T-cell (primary cell): ENCODE measurements at regions not wholly inside any gene's neighbourhood (a gene's known extent, or its start where the extent isn't known, plus 50 kb on each side); places are given as distances from the start of the nearest gene placed in this dataset.

ENCODE experiments used
- ATAC-seq, 4 experiments: fragments of 200-7000 bp in 3 of 4; fragments of 150-1000 bp in 1 of 4; cut with Tn5 transposase; replicated peaks in 1 of 4; 1 replicate in 3 of 4; 2 replicates in 1 of 4; pipeline ENCODE4 v1.10.0; 2021; ENCODE audit warnings: moderate library complexity in 3 of 4, mild to moderate bottlenecking in 2 of 4, moderate number of reproducible peaks in 1 of 4
- CTCF ChIA-PET, 2 donors: fragments of 300-600 bp; sonication (Branson Sonifier 250); formaldehyde crosslinking; loops; one replicate each; lab custom pipeline; 2022; ENCODE audit warnings: antibody characterized with exemption in 2 of 2; lab: Charles Lee
- POLR2A ChIA-PET, 2 donors: fragments of 300-600 bp; sonication (Branson Sonifier 250); formaldehyde crosslinking; loops; one replicate each; lab custom pipeline; 2022; ENCODE audit warnings: antibody characterized with exemption in 2 of 2; lab: Charles Lee
- DNase-seq, 35 experiments: peaks; one replicate each; pipeline versions ENCODE4 v3.0.0 to v3.0.0-alpha.2; 2013 to 2023
- H3K27ac ChIP-seq: one replicate; pipeline ENCODE4 v1.5.1; 2013; ENCODE audit warnings: low read length
- H3K27me3 ChIP-seq, 2 experiments: replicated peaks in 1 of 2; 1 replicate in 1 of 2; 2 replicates in 1 of 2; pipeline versions ENCODE4 v1.6.1 to v1.7.0; 2013; ENCODE audit warnings: low read length in 1 of 2, mixed read lengths in 1 of 2; ENCODE audit not compliant: control insufficient read depth in 2 of 2, insufficient read depth in 2 of 2; ENCODE audit errors: extremely low read depth in 1 of 2
- H3K36me3 ChIP-seq, 2 donors: 1 replicate in 1 of 2; 2 replicates in 1 of 2; pipeline versions ENCODE4 v1.6.1 to v1.7.0; 2013; ENCODE audit warnings: low read length in 1 of 2; ENCODE audit not compliant: control insufficient read depth in 2 of 2, insufficient read depth in 1 of 2; ENCODE audit errors: extremely low read depth in 1 of 2
- H3K4me1 ChIP-seq, 2 experiments: 1 replicate in 1 of 2; 2 replicates in 1 of 2; pipeline versions ENCODE4 v1.6.1 to v1.7.0; 2013; ENCODE audit warnings: low read length in 2 of 2, mixed read lengths in 1 of 2; ENCODE audit not compliant: insufficient read depth in 2 of 2, control insufficient read depth in 1 of 2; ENCODE audit errors: extremely low read depth in 1 of 2
- H3K4me3 ChIP-seq, 2 donors: 1 replicate in 1 of 2; 2 replicates in 1 of 2; pipeline versions ENCODE4 v1.5.1 to v1.7.0; 2013; ENCODE audit warnings: mild to moderate bottlenecking in 2 of 2, low read length in 1 of 2, moderate library complexity in 1 of 2; ENCODE audit not compliant: control insufficient read depth in 1 of 2; ENCODE audit errors: extremely low read depth in 1 of 2
- H3K9me3 ChIP-seq: 2 replicates; pipeline ENCODE4 v1.7.0; 2013
- H3K27ac Mint-ChIP-seq, 2 donors: one replicate each; pipeline ENCODE4 v1.8.0; 2020 to 2021; ENCODE audit warnings: mild to moderate bottlenecking in 2 of 2, mixed read lengths in 2 of 2
- H3K27me3 Mint-ChIP-seq, 2 donors: one replicate each; pipeline ENCODE4 v1.8.0; 2021 to 2022; ENCODE audit warnings: mixed read lengths in 2 of 2
- H3K36me3 Mint-ChIP-seq: one replicate; pipeline ENCODE4 v1.8.0; 2021; ENCODE audit warnings: mixed read lengths
- H3K4me1 Mint-ChIP-seq, 3 donors: one replicate each; pipeline ENCODE4 v1.8.0; 2020 to 2022; ENCODE audit warnings: mixed read lengths in 3 of 3, mild to moderate bottlenecking in 1 of 3
- H3K4me3 Mint-ChIP-seq, 3 donors: one replicate each; pipeline ENCODE4 v1.8.0; 2020 to 2022; ENCODE audit warnings: mild to moderate bottlenecking in 3 of 3, mixed read lengths in 3 of 3, moderate library complexity in 3 of 3
- H3K9me3 Mint-ChIP-seq, 3 donors: one replicate each; pipeline ENCODE4 v1.8.0; 2020 to 2022; ENCODE audit warnings: mixed read lengths in 3 of 3
- WGBS: methylation state at CpG from one replicate; pipeline ENCODE4 v1.1.5; 2013; ENCODE audit warnings: missing lambda C conversion rate; ENCODE audit not compliant: insufficient coverage; 5-methylcytosine and 5-hydroxymethylcytosine counted together

- Mint-ChIP-seq H3K9me3 (peaks cover 5 to 10% (median 9%) of the 10 kb centered on the region in 3 donors), H3K36me3 (no peaks in the 10 kb centered on the region), H3K27ac (no peak overlapping the region), H3K4me3 (no peak overlapping the region), H3K4me1 (no peaks in the 10 kb centered on the region), H3K27me3 (peaks cover 29 to 30% of the 10 kb centered on the region in 2 donors)
- ChIA-PET CTCF (no interaction called here), POLR2A (no interaction called here)
- DNase-seq, result no peak
- Histone ChIP-seq H3K27me3 (peaks cover 0 to 43% of the 10 kb centered on the region in 2 experiments), H3K4me1 (no peaks in the 10 kb centered on the region), H3K9me3 (no peaks in the 10 kb centered on the region), H3K4me3 (no peak overlapping the region), H3K27ac (no peak overlapping the region), H3K36me3 (no peaks in the 10 kb centered on the region)
- WGBS, result 88% methylated on average over 3 of the region's 3 CpGs
- no peak for ATAC-seq
These were observed 154.4 kb upstream of the FOXF1 start for GRCh38 chr16:86355951-86356350.

GRCh38 chr16:86356804-86357203 is 153.5 kb upstream of the FOXF1 start:
- H3K4me3 Mint-ChIP-seq, result no peak overlapping the region
- no peaks in the 10 kb centered on the region for H3K4me1 Mint-ChIP-seq
- no peak overlapping the region for H3K27ac Mint-ChIP-seq
- H3K4me3 ChIP-seq, result no peak overlapping the region
- no peaks in the 10 kb centered on the region for H3K36me3 Mint-ChIP-seq
- POLR2A ChIA-PET, result no interaction called here
- CTCF ChIA-PET, result no interaction called here
- peaks cover 27% of the 10 kb centered on the region in 2 donors for H3K27me3 Mint-ChIP-seq
- no peak for ATAC-seq
- H3K9me3 ChIP-seq, result no peaks in the 10 kb centered on the region
- H3K27me3 ChIP-seq, result peaks cover 0 to 37% of the 10 kb centered on the region in 2 experiments
- no peak overlapping the region for H3K27ac ChIP-seq
- no peak for DNase-seq
- WGBS, result 84% methylated on average over 4 of the region's 7 CpGs
- no peaks in the 10 kb centered on the region for H3K4me1 ChIP-seq
- peaks cover 5 to 10% (median 9%) of the 10 kb centered on the region in 3 donors for H3K9me3 Mint-ChIP-seq
- no peaks in the 10 kb centered on the region for H3K36me3 ChIP-seq

- ATAC-seq (no peak), DNase-seq (no peak)
- peaks cover 0 to 32% of the 10 kb centered on the region in 2 experiments for H3K27me3 ChIP-seq
- no peaks in the 10 kb centered on the region for H3K36me3 Mint-ChIP-seq
- no peak overlapping the region for H3K4me3 Mint-ChIP-seq
- no peak overlapping the region for H3K27ac Mint-ChIP-seq
- H3K4me1 ChIP-seq, result no peaks in the 10 kb centered on the region
- 76% methylated on average over 3 of the region's 6 CpGs for WGBS
- no peak overlapping the region for H3K27ac ChIP-seq
- no peaks in the 10 kb centered on the region for H3K36me3 ChIP-seq
- H3K4me1 Mint-ChIP-seq, result no peaks in the 10 kb centered on the region
- ChIA-PET CTCF (no interaction called here), POLR2A (no interaction called here)
- H3K9me3 ChIP-seq, result no peaks in the 10 kb centered on the region
- H3K27me3 Mint-ChIP-seq, result peaks cover 24 to 26% of the 10 kb centered on the region in 2 donors
- no peak overlapping the region for H3K4me3 ChIP-seq
- H3K9me3 Mint-ChIP-seq, result peaks cover 5 to 10% (median 9%) of the 10 kb centered on the region in 3 donors
These were observed 153.0 kb upstream of the FOXF1 start for GRCh38 chr16:86357303-86357702.

- Histone ChIP-seq H3K27me3 (peaks cover 0 to 31% of the 10 kb centered on the region in 2 experiments), H3K4me3 (no peak overlapping the region), H3K36me3 (no peaks in the 10 kb centered on the region), H3K4me1 (no peaks in the 10 kb centered on the region), H3K9me3 (no peaks in the 10 kb centered on the region), H3K27ac (no peak overlapping the region)
- H3K4me1 Mint-ChIP-seq, result no peaks in the 10 kb centered on the region
- H3K4me3 Mint-ChIP-seq, result no peak overlapping the region
- ATAC-seq, result no peak
- H3K9me3 Mint-ChIP-seq, result peaks cover 5 to 10% (median 9%) of the 10 kb centered on the region in 3 donors
- WGBS, result 13% methylated on average over 1 of the region's 8 CpGs
- no peak for DNase-seq
- POLR2A ChIA-PET, result no interaction called here
- no peaks in the 10 kb centered on the region for H3K36me3 Mint-ChIP-seq
- CTCF ChIA-PET, result no interaction called here
- H3K27me3 Mint-ChIP-seq, result peaks cover 21 to 23% of the 10 kb centered on the region in 2 donors
- H3K27ac Mint-ChIP-seq, result no peak overlapping the region
These were observed 152.4 kb upstream of the FOXF1 start for GRCh38 chr16:86357950-86358349.

- Histone ChIP-seq H3K27ac (no peak overlapping the region), H3K4me1 (no peaks in the 10 kb centered on the region), H3K27me3 (peaks cover 0 to 24% of the 10 kb centered on the region in 2 experiments), H3K36me3 (no peaks in the 10 kb centered on the region), H3K9me3 (no peaks in the 10 kb centered on the region), H3K4me3 (no peak overlapping the region)
- no peaks in the 10 kb centered on the region for H3K36me3 Mint-ChIP-seq
- H3K27ac Mint-ChIP-seq, result no peak overlapping the region
- POLR2A ChIA-PET, result no interaction called here
- CTCF ChIA-PET, result no interaction called here
- ATAC-seq (no peak), DNase-seq (no peak)
- peaks cover 5 to 10% (median 9%) of the 10 kb centered on the region in 3 donors for H3K9me3 Mint-ChIP-seq
- H3K4me3 Mint-ChIP-seq, result no peak overlapping the region
- 57% methylated on average over 2 of the region's 5 CpGs for WGBS
- no peaks in the 10 kb centered on the region for H3K4me1 Mint-ChIP-seq
- H3K27me3 Mint-ChIP-seq, result peaks cover 20 to 21% of the 10 kb centered on the region in 2 donors
These were observed 150.8 kb upstream of the FOXF1 start for GRCh38 chr16:86359571-86359970.

- WGBS, result 100% methylated on average over 1 of the region's 9 CpGs
These were observed 148.0 kb upstream of the FOXF1 start for GRCh38 chr16:86362155-86362849.

More at GRCh38 chr16:86362155-86362849, 148.0 kb upstream of the FOXF1 start:
- ATAC-seq (no peak), DNase-seq (no peak)
- Histone ChIP-seq H3K36me3 (no peaks in the 10 kb centered on the region), H3K9me3 (no peaks in the 10 kb centered on the region), H3K27ac (no peak overlapping the region), H3K4me3 (no peak overlapping the region), H3K4me1 (no peaks in the 10 kb centered on the region), H3K27me3 (peaks cover 0 to 26% of the 10 kb centered on the region in 2 experiments)
- Mint-ChIP-seq H3K27me3 (peaks cover 24 to 27% of the 10 kb centered on the region in 2 donors), H3K27ac (no peak overlapping the region), H3K4me3 (no peak overlapping the region), H3K4me1 (no peaks in the 10 kb centered on the region), H3K36me3 (no peaks in the 10 kb centered on the region), H3K9me3 (no peaks in the 10 kb centered on the region)
- ChIA-PET CTCF (no interaction called here), POLR2A (no interaction called here)
